IMR-90 (cell line): ENCODE measurements at regions not wholly inside any gene's neighbourhood (a gene's known extent, or its start where the extent isn't known, plus 50 kb on each side); places are given as distances from the start of the nearest gene placed in this dataset.

Source experiments
- ATAC-seq: fragments of 200-7000 bp; cut with Tn5 transposase; 2 replicates; pipeline ENCODE4 v1.9.1; 2020; ENCODE audit warnings: low read depth, mild to moderate bottlenecking, moderate library complexity
- BruUV-seq: library from RNA; stranded (reverse); fragments of 400-500 nt; replicated peaks from 2 replicates; lab custom pipeline; 2021; lab: Mats Ljungman, UMichigan
- CTCF ChIA-PET: fragments of 300-600 bp; formaldehyde crosslinking; extraction: SDS; loops from one replicate; lab custom pipeline; 2021; ENCODE audit warnings: antibody characterized with exemption; lab: Yijun Ruan, JAX
- POLR2A ChIA-PET: fragments of 300-600 bp; sonication (Branson Sonifier 250); formaldehyde crosslinking; loops from one replicate; lab custom pipeline; 2022; ENCODE audit warnings: antibody characterized with exemption; ENCODE audit not compliant: unreplicated experiment; lab: Charles Lee
- DNase-seq: peaks from one replicate; pipeline ENCODE4 v3.0.0; 2013
- H2AFZ ChIP-seq: replicated peaks from 2 replicates; pipeline ENCODE3; 2013; ENCODE audit warnings: low read length, mild to moderate bottlenecking; ENCODE audit not compliant: poor library complexity
- H2AK5ac ChIP-seq: 2 replicates; pipeline ENCODE4 v1.6.1; 2013; ENCODE audit warnings: low read depth, low read length, inconsistent platforms
- H2AK9ac ChIP-seq: replicated peaks from 2 replicates; pipeline ENCODE3; 2013; ENCODE audit warnings: mild to moderate bottlenecking, low read depth, low read length, moderate library complexity; ENCODE audit not compliant: poor library complexity
- H2BK120ac ChIP-seq: 2 replicates; pipeline ENCODE4 v1.6.1; 2013; ENCODE audit warnings: low read depth, low read length, inconsistent platforms
- H2BK15ac ChIP-seq: 3 replicates; pipeline ENCODE4 v1.6.1; 2013; ENCODE audit warnings: low read depth, low read length, inconsistent platforms
- H2BK20ac ChIP-seq: 2 replicates; pipeline ENCODE4 v1.6.1; 2013; ENCODE audit warnings: low read depth, mild to moderate bottlenecking, inconsistent platforms, low read length, moderate library complexity
- H2BK5ac ChIP-seq: 2 replicates; pipeline ENCODE4 v1.6.1; 2013; ENCODE audit warnings: mild to moderate bottlenecking, low read depth, low read length, inconsistent platforms; ENCODE audit not compliant: poor library complexity, severe bottlenecking
- H3K14ac ChIP-seq: replicated peaks from 2 replicates; pipeline ENCODE4 v1.6.1; 2013; ENCODE audit warnings: low read depth, low read length, inconsistent platforms
- H3K18ac ChIP-seq: 2 replicates; pipeline ENCODE4 v1.6.1; 2013; ENCODE audit warnings: low read depth, low read length, control low read depth
- H3K23ac ChIP-seq: 2 replicates; pipeline ENCODE4 v1.6.1; 2013; ENCODE audit warnings: low read depth, low read length, inconsistent platforms
- H3K27ac ChIP-seq: 2 replicates; pipeline ENCODE4 v1.5.1; 2013; ENCODE audit warnings: mild to moderate bottlenecking, control low read depth, low read length; ENCODE audit not compliant: insufficient read depth
- H3K27me3 ChIP-seq: 2 replicates; pipeline ENCODE4 v1.6.1; 2013; ENCODE audit warnings: low read length; ENCODE audit not compliant: control insufficient read depth, insufficient read depth
- H3K36me3 ChIP-seq: 2 replicates; pipeline ENCODE4 v1.6.1; 2013; ENCODE audit warnings: low read length, mixed read lengths; ENCODE audit not compliant: control insufficient read depth, insufficient read depth
- H3K4ac ChIP-seq: 2 replicates; pipeline ENCODE4 v1.6.1; 2013; ENCODE audit warnings: low read depth, low read length, inconsistent platforms
- H3K4me1 ChIP-seq: 2 replicates; pipeline ENCODE4 v1.6.1; 2013; ENCODE audit warnings: low read length, mixed read lengths; ENCODE audit not compliant: control insufficient read depth, insufficient read depth
- H3K4me2 ChIP-seq: 2 replicates; pipeline ENCODE4 v1.6.1; 2013; ENCODE audit warnings: low read depth, mild to moderate bottlenecking, control low read depth, low read length, moderate library complexity
- H3K4me3 ChIP-seq: 2 replicates; pipeline ENCODE4 v1.5.1; 2013; ENCODE audit warnings: low read depth, mild to moderate bottlenecking, control low read depth, low read length, moderate library complexity; ENCODE audit not compliant: insufficient read depth
- H3K56ac ChIP-seq: 2 replicates; pipeline ENCODE4 v1.6.1; 2013; ENCODE audit warnings: low read length, inconsistent platforms; ENCODE audit not compliant: insufficient read depth; ENCODE audit errors: extremely low read depth
- H3K79me1 ChIP-seq, 2 experiments: 2 replicates each; pipeline ENCODE4 v1.6.1; 2013; ENCODE audit warnings: low read length in 2 of 2, inconsistent platforms in 1 of 2, low read depth in 1 of 2
- H3K9ac ChIP-seq: 2 replicates; pipeline ENCODE4 v1.6.1; 2013; ENCODE audit warnings: low read depth, low read length, control low read depth
- H3K9me1 ChIP-seq: 2 replicates; pipeline ENCODE4 v1.6.1; 2013; ENCODE audit warnings: low read length, inconsistent platforms; ENCODE audit not compliant: insufficient read depth
- H3K9me3 ChIP-seq: 2 replicates; pipeline ENCODE4 v1.6.1; 2013; ENCODE audit warnings: low read length; ENCODE audit not compliant: control insufficient read depth, insufficient read depth
- H4K20me1 ChIP-seq: 2 replicates; pipeline ENCODE4 v1.6.1; 2013; ENCODE audit warnings: low read length, inconsistent platforms; ENCODE audit not compliant: insufficient read depth
- H4K5ac ChIP-seq: 2 replicates; pipeline ENCODE4 v1.6.1; 2013; ENCODE audit warnings: mild to moderate bottlenecking, low read depth, low read length, control low read depth
- H4K8ac ChIP-seq, 2 experiments: 2 replicates each; pipeline ENCODE4 v1.6.1; 2013; ENCODE audit warnings: low read depth in 2 of 2, low read length in 2 of 2, control low read depth in 1 of 2, inconsistent platforms in 1 of 2
- H4K91ac ChIP-seq: 2 replicates; pipeline ENCODE4 v1.6.1; 2013; ENCODE audit warnings: low read depth, low read length, inconsistent platforms; ENCODE audit not compliant: insufficient read depth
- CTCF ChIP-seq: conservative IDR thresholded peaks from 2 replicates; pipeline ENCODE4 v1.5.1; 2012; ENCODE audit warnings: mild to moderate bottlenecking, low read depth, low read length, improper control_type of control experiment
- ELK1 ChIP-seq: fragments of 150-350 bp; IDR thresholded peaks from 2 replicates; pipeline ENCODE4 v1.6.1; 2016; ENCODE audit warnings: low read depth, mild to moderate bottlenecking, low read length, moderate library complexity, borderline replicate concordance
- FOS ChIP-seq: fragments of 150-350 bp; IDR thresholded peaks from 2 replicates; pipeline ENCODE4 v1.6.1; 2016; ENCODE audit warnings: low read depth, low read length
- NFE2L2 ChIP-seq: fragments of 150-350 bp; IDR thresholded peaks from 2 replicates; pipeline ENCODE4 v1.6.1; 2016; ENCODE audit warnings: low read depth, mild to moderate bottlenecking, low read length
- RFX5 ChIP-seq: IDR thresholded peaks from 2 replicates; pipeline ENCODE4 v1.8.0; 2012; ENCODE audit warnings: low read depth, mild to moderate bottlenecking, low read length, moderate library complexity
- SMC3 ChIP-seq: fragments of 150-350 bp; IDR thresholded peaks from 2 replicates; pipeline ENCODE4 v1.6.1; 2016; ENCODE audit warnings: low read depth, mild to moderate bottlenecking, antibody characterized with exemption, low read length, moderate library complexity
- WGBS, 2 experiments: methylation state at CpG; one replicate each; pipeline versions ENCODE4 v1.1.5 to v1.1.7; 2013; ENCODE audit warnings: missing lambda C conversion rate in 2 of 2; ENCODE audit not compliant: insufficient read length in 1 of 2; ENCODE audit errors: extremely low coverage in 2 of 2; 5-methylcytosine and 5-hydroxymethylcytosine counted together
- dilution Hi-C: fragments of 300-500 bp; cut with HindIII; formaldehyde crosslinking; loops from one replicate; pipeline ENCODE4 v1.14.3; 2018; ENCODE audit warnings: low sequenced_read_pairs; ENCODE audit not compliant: unreplicated experiment
- in situ Hi-C: fragments of 300-500 bp; cut with MboI; formaldehyde crosslinking; loops from 3 replicates; pipeline ENCODE4 v1.14.3; 2019; ENCODE audit warnings: low sequenced_read_pairs, inconsistent platforms, mixed read lengths
- intact Hi-C: fragments of 100-400 bp; cut with micrococcal nuclease; formaldehyde crosslinking; loops from 2 replicates; pipeline ENCODE4 v1.10.0; 2022

GRCh38 chr2:217225596-217225995, 365.7 kb upstream of the TNP1 start:
- Histone ChIP-seq H2AK5ac (peak overlapping the region; percentile 100), H4K20me1 (no peaks in the 10 kb centered on the region), H4K91ac (peak overlapping the region; percentile 100), H3K9ac (no peak overlapping the region), H2BK15ac (peak overlapping the region; percentile 96), H3K4me2 (no peak overlapping the region), H4K8ac (peak overlapping the region; percentile 98), H3K9me3 (no peaks in the 10 kb centered on the region), H3K18ac (peak overlapping the region; percentile 99), H3K79me1 (peaks cover 37 to 45% of the 10 kb centered on the region in 2 experiments), H3K14ac (peak overlapping the region; percentile 100), H2BK20ac (peak overlapping the region; percentile 100), H3K36me3 (no peaks in the 10 kb centered on the region), H3K4ac (peak overlapping the region; percentile 100), H2AK9ac (peak overlapping the region; percentile 34), H3K27me3 (no peaks in the 10 kb centered on the region), H2AFZ (peak overlapping the region; percentile 38), H4K5ac (peak overlapping the region; percentile 100), H3K27ac (peak overlapping the region; percentile 99), H2BK5ac (peak overlapping the region; percentile 100), H3K9me1 (peaks cover 9% of the 10 kb centered on the region; the same call in 1 of the 2 replicates), H2BK120ac (peak overlapping the region; percentile 100), H3K23ac (peak overlapping the region; percentile 99), H3K4me1 (peaks cover 25% of the 10 kb centered on the region), H3K56ac (peak overlapping the region; percentile 99), H3K4me3 (no peak overlapping the region)
- ChIA-PET POLR2A (interaction anchor here (0.5 to 0.8 kb wide), 2 partner anchors 530 to 534 kb away, joined by 3 to 4 read pairs; partner anchors contain the start of gene IGFBP5), CTCF (no interaction called here)
- TF ChIP-seq RFX5 (no peak), FOS (no peak), CTCF (no peak), ELK1 (no peak), SMC3 (no peak), NFE2L2 (no peak)
- BruUV-seq = no TSS peak
- DNase-seq (no peak), ATAC-seq (no peak)
- WGBS, 2 experiments = 100% methylated on average over 1 of the region's 1 CpG; no CpG with 5 or more reads in 1 of the 2 experiments
- dilution Hi-C loops (no loop called here), intact Hi-C loops (no loop called here), in situ Hi-C loops (no loop called here)
